Activated naive CD8-positive, alpha-beta T cell (primary cell): ENCODE measurements at regions not wholly inside any gene's neighbourhood (a gene's known extent, or its start where the extent isn't known, plus 50 kb on each side); places are given as distances from the start of the nearest gene placed in this dataset.
"Not testable (repeated sequence)": the region's sequence is repeated elsewhere in the genome, so short reads cannot be mapped to it uniquely, and the experiment has no call there.

ENCODE experiments used
- H3K27ac Mint-ChIP-seq: one replicate; pipeline ENCODE4 v1.8.0; 2021; ENCODE audit warnings: mixed read lengths
- H3K27me3 Mint-ChIP-seq: one replicate; pipeline ENCODE4 v1.8.0; 2021; ENCODE audit warnings: mixed read lengths
- H3K36me3 Mint-ChIP-seq: one replicate; pipeline ENCODE4 v1.8.0; 2021; ENCODE audit warnings: mixed read lengths
- H3K4me1 Mint-ChIP-seq: one replicate; pipeline ENCODE4 v1.8.0; 2021; ENCODE audit warnings: low read depth, mixed read lengths
- H3K4me3 Mint-ChIP-seq: one replicate; pipeline ENCODE4 v1.8.0; 2021; ENCODE audit warnings: mild to moderate bottlenecking, mixed read lengths
- H3K9me3 Mint-ChIP-seq: one replicate; pipeline ENCODE4 v1.8.0; 2021; ENCODE audit warnings: low read depth, mixed read lengths

DNA sequence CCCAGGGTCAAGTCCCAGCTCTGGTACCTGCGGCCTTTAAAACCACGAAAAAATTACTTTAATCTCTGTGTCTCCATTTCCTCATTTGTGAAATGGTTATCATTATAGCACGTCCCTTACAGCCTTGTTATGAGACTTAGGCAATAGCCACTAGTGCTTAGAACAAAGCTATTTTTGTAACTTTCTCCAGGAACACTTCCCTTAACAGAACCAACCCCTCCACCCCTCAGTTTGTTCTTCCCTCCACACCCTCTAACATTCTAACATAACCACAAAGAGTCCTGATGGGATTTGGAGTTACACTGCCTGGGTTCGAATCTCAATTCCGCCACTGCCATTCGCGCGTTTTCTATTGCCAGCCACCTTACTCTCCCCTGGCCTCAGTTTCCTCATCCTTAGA is 2777.4 kb upstream of the TPTE start:
- H3K36me3 Mint-ChIP-seq, H3K4me3 Mint-ChIP-seq, H3K27ac Mint-ChIP-seq, H3K27me3 Mint-ChIP-seq, H3K9me3 Mint-ChIP-seq, H3K4me1 Mint-ChIP-seq: not testable (repeated sequence)

GRCh38 chr21:7744406-7745099 is 2776.8 kb upstream of the TPTE start:
- not testable (repeated sequence) for H3K9me3 Mint-ChIP-seq, H3K27me3 Mint-ChIP-seq, H3K27ac Mint-ChIP-seq, H3K4me1 Mint-ChIP-seq, H3K4me3 Mint-ChIP-seq, H3K36me3 Mint-ChIP-seq

- not testable (repeated sequence) for H3K4me1 Mint-ChIP-seq, H3K4me3 Mint-ChIP-seq, H3K27ac Mint-ChIP-seq, H3K27me3 Mint-ChIP-seq, H3K36me3 Mint-ChIP-seq, H3K9me3 Mint-ChIP-seq
These were observed 2776.3 kb upstream of the TPTE start for GRCh38 chr21:7745100-7745450.

- H3K4me1 Mint-ChIP-seq, H3K9me3 Mint-ChIP-seq, H3K4me3 Mint-ChIP-seq, H3K27me3 Mint-ChIP-seq, H3K27ac Mint-ChIP-seq, H3K36me3 Mint-ChIP-seq: not testable (repeated sequence)
These were observed 2773.4 kb upstream of the TPTE start for GRCh38 chr21:7747964-7748363.

GRCh38 chr21:7752611-7753010 is 2768.8 kb upstream of the TPTE start:
- not testable (repeated sequence) for H3K36me3 Mint-ChIP-seq, H3K9me3 Mint-ChIP-seq, H3K27me3 Mint-ChIP-seq

GRCh38 chr21:7753380-7753877 is 2768.0 kb upstream of the TPTE start:
- H3K36me3 Mint-ChIP-seq, H3K4me3 Mint-ChIP-seq, H3K27me3 Mint-ChIP-seq, H3K4me1 Mint-ChIP-seq, H3K9me3 Mint-ChIP-seq, H3K27ac Mint-ChIP-seq: not testable (repeated sequence)

More at GRCh38 chr21:7752611-7753010, 2768.8 kb upstream of the TPTE start:
- H3K4me1 Mint-ChIP-seq, H3K27ac Mint-ChIP-seq, H3K4me3 Mint-ChIP-seq: not testable (repeated sequence)

- H3K4me1 Mint-ChIP-seq, H3K9me3 Mint-ChIP-seq, H3K4me3 Mint-ChIP-seq, H3K27me3 Mint-ChIP-seq, H3K36me3 Mint-ChIP-seq, H3K27ac Mint-ChIP-seq: not testable (repeated sequence)
These were observed 2751.4 kb upstream of the TPTE start for GRCh38 chr21:7769985-7770384.

- not testable (repeated sequence) for H3K9me3 Mint-ChIP-seq, H3K36me3 Mint-ChIP-seq, H3K27me3 Mint-ChIP-seq, H3K4me1 Mint-ChIP-seq, H3K4me3 Mint-ChIP-seq, H3K27ac Mint-ChIP-seq
These were observed 2747.2 kb upstream of the TPTE start for GRCh38 chr21:7774219-7774618.

GRCh38 chr21:7775327-7775984 is 2745.9 kb upstream of the TPTE start:
- Mint-ChIP-seq H3K27ac (peak overlapping the region; percentile 89), H3K4me3 (peak overlapping the region; percentile 43)
- not testable (repeated sequence) for H3K36me3 Mint-ChIP-seq, H3K27me3 Mint-ChIP-seq, H3K9me3 Mint-ChIP-seq, H3K4me1 Mint-ChIP-seq

DNA sequence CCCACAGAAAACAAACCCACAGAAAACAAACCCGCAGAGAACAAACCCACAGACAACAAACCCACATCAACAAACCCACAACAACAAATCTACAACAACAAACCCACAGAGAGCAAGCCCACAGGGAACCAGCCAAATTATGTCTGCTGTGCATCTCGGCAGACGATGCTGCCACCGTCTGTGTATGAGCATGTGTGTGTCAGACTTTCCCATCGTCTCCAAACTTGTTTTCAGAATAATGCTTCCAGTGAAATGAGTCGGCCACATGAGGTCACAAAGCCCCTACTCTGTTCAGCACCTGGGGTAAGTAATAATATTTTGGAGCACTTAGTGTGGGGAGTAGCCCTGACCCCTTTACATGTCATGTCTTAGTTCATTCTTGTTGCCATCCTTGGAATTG is 2745.3 kb upstream of the TPTE start:
- not testable (repeated sequence) for H3K4me1 Mint-ChIP-seq, H3K36me3 Mint-ChIP-seq, H3K9me3 Mint-ChIP-seq, H3K27me3 Mint-ChIP-seq
- peak overlapping the region; percentile 43 for H3K4me3 Mint-ChIP-seq
- H3K27ac Mint-ChIP-seq: peak overlapping the region; percentile 89

DNA sequence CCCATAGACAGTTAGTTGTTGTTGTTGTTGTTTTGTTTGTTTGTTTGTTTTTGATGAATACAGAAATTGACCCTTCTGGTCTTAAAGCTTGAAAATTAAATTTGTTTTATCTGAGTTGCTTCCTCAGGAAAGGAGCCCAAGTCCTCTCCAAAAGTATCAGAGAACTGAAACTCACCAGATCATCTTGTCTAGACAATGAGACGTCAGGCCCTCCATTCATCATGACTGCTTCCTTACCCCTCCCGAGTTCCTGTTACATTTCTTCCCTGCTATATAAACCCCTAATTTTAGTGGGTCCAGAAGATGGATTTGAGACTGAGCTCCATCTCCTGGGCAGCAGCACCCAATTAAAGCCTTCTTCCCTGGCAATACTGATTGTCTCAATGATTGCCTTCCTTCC is 2744.8 kb upstream of the TPTE start:
- H3K4me1 Mint-ChIP-seq, H3K36me3 Mint-ChIP-seq, H3K9me3 Mint-ChIP-seq, H3K27ac Mint-ChIP-seq, H3K27me3 Mint-ChIP-seq, H3K4me3 Mint-ChIP-seq: not testable (repeated sequence)

- not testable (repeated sequence) for H3K4me1 Mint-ChIP-seq, H3K4me3 Mint-ChIP-seq, H3K9me3 Mint-ChIP-seq
These were observed 2744.1 kb upstream of the TPTE start for GRCh38 chr21:7777289-7777688.

GRCh38 chr21:7787427-7788078 is 2733.8 kb upstream of the TPTE start:
- not testable (repeated sequence) for H3K9me3 Mint-ChIP-seq, H3K27me3 Mint-ChIP-seq, H3K4me1 Mint-ChIP-seq, H3K27ac Mint-ChIP-seq, H3K4me3 Mint-ChIP-seq, H3K36me3 Mint-ChIP-seq

More at GRCh38 chr21:7777289-7777688, 2744.1 kb upstream of the TPTE start:
- not testable (repeated sequence) for H3K27me3 Mint-ChIP-seq, H3K36me3 Mint-ChIP-seq, H3K27ac Mint-ChIP-seq

GRCh38 chr21:7793797-7794196 is 2727.6 kb upstream of the TPTE start:
- H3K4me1 Mint-ChIP-seq, H3K27ac Mint-ChIP-seq, H3K4me3 Mint-ChIP-seq, H3K27me3 Mint-ChIP-seq, H3K9me3 Mint-ChIP-seq, H3K36me3 Mint-ChIP-seq: not testable (repeated sequence)

- not testable (repeated sequence) for H3K9me3 Mint-ChIP-seq, H3K27ac Mint-ChIP-seq, H3K27me3 Mint-ChIP-seq, H3K36me3 Mint-ChIP-seq, H3K4me1 Mint-ChIP-seq, H3K4me3 Mint-ChIP-seq
These were observed 2724.1 kb upstream of the TPTE start for GRCh38 chr21:7797328-7797727.

DNA sequence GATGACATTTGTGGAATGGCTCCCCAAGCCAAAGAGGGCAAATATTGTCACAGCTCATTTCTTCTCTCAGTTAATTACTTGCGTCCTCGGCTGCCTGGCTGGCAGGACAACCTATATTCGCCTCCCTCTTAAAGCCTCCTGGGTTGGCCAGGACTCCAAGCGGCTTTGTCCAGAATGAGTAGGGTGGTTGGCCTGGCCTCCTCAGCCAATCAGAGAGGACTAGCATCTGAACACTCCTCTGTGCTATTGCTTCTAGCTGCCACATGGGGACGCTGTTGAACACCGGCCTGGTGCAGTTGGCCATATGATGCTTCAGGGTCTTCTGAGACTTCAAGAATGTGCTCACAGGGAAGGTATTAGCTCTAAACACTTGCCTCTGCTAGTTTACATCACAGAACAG is 2722.9 kb upstream of the TPTE start:
- not testable (repeated sequence) for H3K27ac Mint-ChIP-seq, H3K4me3 Mint-ChIP-seq, H3K27me3 Mint-ChIP-seq, H3K36me3 Mint-ChIP-seq, H3K9me3 Mint-ChIP-seq, H3K4me1 Mint-ChIP-seq
